OCI-LY7 (cell line): ENCODE measurements at regions not wholly inside any gene's neighbourhood (a gene's known extent, or its start where the extent isn't known, plus 50 kb on each side); places are given as distances from the start of the nearest gene placed in this dataset.
"Not testable (repeated sequence)": the region's sequence is repeated elsewhere in the genome, so short reads cannot be mapped to it uniquely, and the experiment has no call there.

Source experiments
- EZH2phosphoT487 ChIP-seq: fragments of 200-600 bp; sonication (generic); IDR thresholded peaks from 2 replicates; pipeline ENCODE4 v1.6.1; 2018; ENCODE audit warnings: low read depth, borderline replicate concordance, mild to moderate bottlenecking, mixed run types, antibody characterized with exemption, low read length, moderate library complexity, mixed read lengths
- TF ChIP-seq, protein P1 (sequence below): fragments of 200-600 bp; sonication (generic); conservative IDR thresholded peaks from 2 replicates; pipeline ENCODE4 v1.5.1; 2014; ENCODE audit warnings: mild to moderate bottlenecking, antibody characterized with exemption, low read length, moderate library complexity, mixed read lengths

DNA sequence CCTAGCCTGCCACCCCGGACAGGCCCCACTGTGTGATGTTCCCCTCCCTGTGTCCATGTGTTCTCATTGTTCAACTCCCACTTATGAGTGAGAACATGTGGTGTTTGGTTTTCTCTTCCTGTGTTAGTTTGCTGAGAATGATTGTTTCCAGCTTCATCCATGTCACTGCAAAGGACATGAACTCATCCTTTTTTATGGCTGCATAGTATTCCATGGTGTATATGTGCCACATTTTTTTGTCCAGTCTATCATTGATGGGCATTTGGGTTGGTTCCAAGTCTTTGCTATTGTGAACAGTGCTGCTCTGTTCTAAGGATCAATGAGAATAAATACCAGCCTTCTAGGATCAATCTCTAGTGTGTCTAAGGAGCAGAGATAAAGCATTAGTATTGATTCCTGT lies 543.9 kb upstream of the ZNF804A start:
- TF ChIP-seq, protein P1, sequence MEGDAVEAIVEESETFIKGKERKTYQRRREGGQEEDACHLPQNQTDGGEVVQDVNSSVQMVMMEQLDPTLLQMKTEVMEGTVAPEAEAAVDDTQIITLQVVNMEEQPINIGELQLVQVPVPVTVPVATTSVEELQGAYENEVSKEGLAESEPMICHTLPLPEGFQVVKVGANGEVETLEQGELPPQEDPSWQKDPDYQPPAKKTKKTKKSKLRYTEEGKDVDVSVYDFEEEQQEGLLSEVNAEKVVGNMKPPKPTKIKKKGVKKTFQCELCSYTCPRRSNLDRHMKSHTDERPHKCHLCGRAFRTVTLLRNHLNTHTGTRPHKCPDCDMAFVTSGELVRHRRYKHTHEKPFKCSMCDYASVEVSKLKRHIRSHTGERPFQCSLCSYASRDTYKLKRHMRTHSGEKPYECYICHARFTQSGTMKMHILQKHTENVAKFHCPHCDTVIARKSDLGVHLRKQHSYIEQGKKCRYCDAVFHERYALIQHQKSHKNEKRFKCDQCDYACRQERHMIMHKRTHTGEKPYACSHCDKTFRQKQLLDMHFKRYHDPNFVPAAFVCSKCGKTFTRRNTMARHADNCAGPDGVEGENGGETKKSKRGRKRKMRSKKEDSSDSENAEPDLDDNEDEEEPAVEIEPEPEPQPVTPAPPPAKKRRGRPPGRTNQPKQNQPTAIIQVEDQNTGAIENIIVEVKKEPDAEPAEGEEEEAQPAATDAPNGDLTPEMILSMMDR, result not testable (repeated sequence)
- not testable (repeated sequence) for TF ChIP-seq EZH2phosphoT487
